ENCODE measurements at regions not wholly inside any gene's neighbourhood (a gene's known extent, or its start where the extent isn't known, plus 50 kb on each side); places are given as distances from the start of the nearest gene placed in this dataset.

DNA sequence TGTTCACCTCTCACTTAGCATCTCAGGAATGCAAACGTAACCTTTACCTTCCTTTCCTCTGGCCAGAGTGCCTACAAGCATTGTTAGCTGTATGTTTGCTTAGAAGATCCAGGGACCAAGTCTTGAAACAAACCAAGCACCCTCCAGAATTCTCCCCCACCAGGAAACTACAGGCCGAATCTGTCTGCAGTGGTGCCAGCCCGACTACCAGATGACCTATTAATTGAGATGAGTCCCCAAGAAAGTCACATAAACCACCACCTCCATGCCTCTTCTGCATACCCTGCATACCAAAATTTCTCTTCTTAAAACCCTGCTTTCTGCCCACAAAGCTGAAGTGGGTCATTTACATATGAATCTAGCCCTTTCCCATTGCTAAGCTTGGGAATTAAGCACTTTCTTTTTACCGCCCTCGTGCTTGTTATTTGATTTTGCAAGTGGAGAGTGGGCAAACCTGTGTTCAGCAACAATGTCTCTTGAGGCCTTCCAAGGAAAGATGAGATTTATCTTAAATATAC, 1239.1 kb downstream of the CDH12 start:
- DNase-seq (ENCODE audit: low spot score) = no peak
- no peaks in the 10 kb centered on the region for H3K36me3 ChIP-seq (ENCODE audit: insufficient read depth, low read length, poor library complexity, severe bottlenecking)
- no peaks in the 10 kb centered on the region for H3K9me3 ChIP-seq (ENCODE audit: low read depth, low read length, poor library complexity, severe bottlenecking)
- ChIA-PET CTCF (no interaction called here), POLR2A (ENCODE audit: low non-redundant PET) (no interaction called here)
- H3K4me3 ChIP-seq (ENCODE audit: low read depth, low read length, poor library complexity, severe bottlenecking) = no peak overlapping the region
- TF ChIP-seq, protein P1, sequence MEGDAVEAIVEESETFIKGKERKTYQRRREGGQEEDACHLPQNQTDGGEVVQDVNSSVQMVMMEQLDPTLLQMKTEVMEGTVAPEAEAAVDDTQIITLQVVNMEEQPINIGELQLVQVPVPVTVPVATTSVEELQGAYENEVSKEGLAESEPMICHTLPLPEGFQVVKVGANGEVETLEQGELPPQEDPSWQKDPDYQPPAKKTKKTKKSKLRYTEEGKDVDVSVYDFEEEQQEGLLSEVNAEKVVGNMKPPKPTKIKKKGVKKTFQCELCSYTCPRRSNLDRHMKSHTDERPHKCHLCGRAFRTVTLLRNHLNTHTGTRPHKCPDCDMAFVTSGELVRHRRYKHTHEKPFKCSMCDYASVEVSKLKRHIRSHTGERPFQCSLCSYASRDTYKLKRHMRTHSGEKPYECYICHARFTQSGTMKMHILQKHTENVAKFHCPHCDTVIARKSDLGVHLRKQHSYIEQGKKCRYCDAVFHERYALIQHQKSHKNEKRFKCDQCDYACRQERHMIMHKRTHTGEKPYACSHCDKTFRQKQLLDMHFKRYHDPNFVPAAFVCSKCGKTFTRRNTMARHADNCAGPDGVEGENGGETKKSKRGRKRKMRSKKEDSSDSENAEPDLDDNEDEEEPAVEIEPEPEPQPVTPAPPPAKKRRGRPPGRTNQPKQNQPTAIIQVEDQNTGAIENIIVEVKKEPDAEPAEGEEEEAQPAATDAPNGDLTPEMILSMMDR (conservative IDR thresholded peaks at IDR 0.05; ENCODE audit: low read depth, low read length) = no peak
- TF ChIP-seq EZH2 (IDR thresholded peaks at IDR 0.05; ENCODE audit: borderline replicate concordance, low read depth, low read length, poor library complexity, severe bottlenecking) = no peak
- no peaks in the 10 kb centered on the region for H3K27me3 ChIP-seq (replicated peaks; ENCODE audit: insufficient read depth, low read depth, low read length, poor library complexity)
- no TSS peak for BruUV-seq (replicated peaks)
- H3K4me1 ChIP-seq (ENCODE audit: insufficient read depth, low read length, poor library complexity, severe bottlenecking) = no peaks in the 10 kb centered on the region
- intact Hi-C loops (cut with micrococcal nuclease; ENCODE audit: unreplicated experiment) = no loop called here
- H3K27ac ChIP-seq (ENCODE audit: low read depth, low read length, poor library complexity, severe bottlenecking) = no peak overlapping the region

DNA sequence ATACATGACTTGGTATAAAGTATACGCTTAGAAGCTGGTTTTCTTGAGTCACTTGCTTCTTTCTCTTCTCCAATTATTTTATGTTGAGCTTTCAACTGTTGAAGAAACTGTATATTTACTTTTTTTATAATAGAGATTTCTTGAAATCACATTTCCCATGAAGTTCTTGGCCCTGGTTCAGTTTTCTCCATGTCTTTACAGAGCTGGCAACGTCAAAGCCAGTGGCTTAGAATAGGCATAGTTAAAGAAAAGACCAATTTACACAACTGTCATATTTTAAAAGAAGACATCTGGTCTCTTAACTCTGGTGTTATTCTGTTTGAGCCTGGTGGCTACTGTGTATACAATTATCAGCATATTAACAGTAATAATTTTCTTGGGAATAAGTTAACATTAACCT, 1249.3 kb downstream of the CDH12 start:
- Histone ChIP-seq H3K4me1 (ENCODE audit: insufficient read depth, low read length, poor library complexity, severe bottlenecking) (no peaks in the 10 kb centered on the region), H3K4me3 (ENCODE audit: low read depth, low read length, poor library complexity, severe bottlenecking) (no peak overlapping the region), H3K27me3 (replicated peaks; ENCODE audit: insufficient read depth, low read depth, low read length, poor library complexity) (no peaks in the 10 kb centered on the region), H3K9me3 (ENCODE audit: low read depth, low read length, poor library complexity, severe bottlenecking) (no peaks in the 10 kb centered on the region), H3K27ac (ENCODE audit: low read depth, low read length, poor library complexity, severe bottlenecking) (no peak overlapping the region), H3K36me3 (ENCODE audit: insufficient read depth, low read length, poor library complexity, severe bottlenecking) (no peaks in the 10 kb centered on the region)
- DNase-seq (ENCODE audit: low spot score) = no peak
- no TSS peak for BruUV-seq (replicated peaks)
- CTCF ChIA-PET = no interaction called here
- intact Hi-C loops (cut with micrococcal nuclease; ENCODE audit: unreplicated experiment) = no loop called here
- TF ChIP-seq EZH2 (IDR thresholded peaks at IDR 0.05; ENCODE audit: borderline replicate concordance, low read depth, low read length, poor library complexity, severe bottlenecking) = no peak
- TF ChIP-seq, protein P1 (conservative IDR thresholded peaks at IDR 0.05; ENCODE audit: low read depth, low read length) = no peak
- POLR2A ChIA-PET (ENCODE audit: low non-redundant PET) = no interaction called here

DNA sequence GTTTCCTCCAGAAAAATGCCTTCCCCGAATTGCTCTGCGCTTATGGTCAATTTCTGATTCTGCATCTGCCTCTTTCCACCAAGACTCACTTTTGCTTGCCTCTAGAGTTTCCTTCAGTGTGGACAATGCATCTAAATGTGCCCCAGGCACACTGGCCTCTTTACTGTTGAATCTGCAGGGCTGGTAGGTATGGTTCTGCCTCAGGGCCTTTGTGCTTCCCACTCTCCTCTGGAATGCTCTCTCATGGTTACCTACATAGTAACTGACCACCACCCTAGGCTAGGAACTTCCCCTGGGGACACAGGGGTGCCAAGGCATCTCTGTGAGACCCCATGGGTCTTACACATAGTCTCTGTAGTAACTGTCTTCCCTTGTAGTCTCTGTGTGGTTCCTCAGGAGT, 1258.6 kb downstream of the CDH12 start:
- CTCF ChIA-PET = no interaction called here
- TF ChIP-seq, protein P1 (conservative IDR thresholded peaks at IDR 0.05; ENCODE audit: low read depth, low read length) = no peak
- TF ChIP-seq EZH2 (IDR thresholded peaks at IDR 0.05; ENCODE audit: borderline replicate concordance, low read depth, low read length, poor library complexity, severe bottlenecking) = no peak
- Histone ChIP-seq H3K4me1 (ENCODE audit: insufficient read depth, low read length, poor library complexity, severe bottlenecking) (no peaks in the 10 kb centered on the region), H3K36me3 (ENCODE audit: insufficient read depth, low read length, poor library complexity, severe bottlenecking) (no peaks in the 10 kb centered on the region), H3K9me3 (ENCODE audit: low read depth, low read length, poor library complexity, severe bottlenecking) (no peaks in the 10 kb centered on the region), H3K27ac (ENCODE audit: low read depth, low read length, poor library complexity, severe bottlenecking) (no peak overlapping the region), H3K4me3 (ENCODE audit: low read depth, low read length, poor library complexity, severe bottlenecking) (no peak overlapping the region), H3K27me3 (replicated peaks; ENCODE audit: insufficient read depth, low read depth, low read length, poor library complexity) (no peaks in the 10 kb centered on the region)
- DNase-seq (ENCODE audit: low spot score) = no peak
- BruUV-seq (replicated peaks) = no TSS peak
- POLR2A ChIA-PET (ENCODE audit: low non-redundant PET) = no interaction called here
- intact Hi-C loops (cut with micrococcal nuclease; ENCODE audit: unreplicated experiment) = no loop called here

All from A673 (cell line).